ENCODE measurements at regions not wholly inside any gene's neighbourhood (a gene's known extent, or its start where the extent isn't known, plus 50 kb on each side); places are given as distances from the start of the nearest gene placed in this dataset.

GRCh38 chr7:25812086-25812850 lies 339.7 kb upstream of the NFE2L3 start:
- DNase-seq (ENCODE audit: low read depth, low spot score), result no peak

- DNase-seq (ENCODE audit: low read depth, low spot score), result no peak
Measured at GRCh38 chr7:25813381-25813780, 338.6 kb upstream of the NFE2L3 start.

GRCh38 chr7:25815711-25816110 lies 336.3 kb upstream of the NFE2L3 start:
- DNase-seq (ENCODE audit: low read depth, low spot score), result no peak

GRCh38 chr7:25820432-25821040 lies 331.5 kb upstream of the NFE2L3 start:
- DNase-seq (ENCODE audit: low read depth, low spot score), result no peak

- no peak for DNase-seq (ENCODE audit: low read depth, low spot score)
Measured at GRCh38 chr7:25821225-25821624, 330.8 kb upstream of the NFE2L3 start.

GRCh38 chr7:25822823-25823222 lies 329.2 kb upstream of the NFE2L3 start:
- DNase-seq (ENCODE audit: low read depth, low spot score), result no peak

GRCh38 chr7:25823571-25823970 lies 328.4 kb upstream of the NFE2L3 start:
- DNase-seq (ENCODE audit: low read depth, low spot score), result no peak

GRCh38 chr7:25828468-25828867 lies 323.5 kb upstream of the NFE2L3 start:
- DNase-seq (ENCODE audit: low read depth, low spot score), result no peak

- DNase-seq (ENCODE audit: low read depth, low spot score), result no peak
Measured at GRCh38 chr7:25829663-25830062, 322.3 kb upstream of the NFE2L3 start.

- DNase-seq (ENCODE audit: low read depth, low spot score), result no peak
Measured at GRCh38 chr7:25830215-25830614, 321.8 kb upstream of the NFE2L3 start.

- no peak for DNase-seq (ENCODE audit: low read depth, low spot score)
Measured at GRCh38 chr7:25831062-25831691, 320.8 kb upstream of the NFE2L3 start.

GRCh38 chr7:25831831-25832411 lies 320.1 kb upstream of the NFE2L3 start:
- DNase-seq (ENCODE audit: low read depth, low spot score), result no peak

- DNase-seq (ENCODE audit: low read depth, low spot score), result no peak
Measured at GRCh38 chr7:25832456-25832855, 319.5 kb upstream of the NFE2L3 start.

- no peak for DNase-seq (ENCODE audit: low read depth, low spot score)
Measured at GRCh38 chr7:25832929-25833328, 319.1 kb upstream of the NFE2L3 start.

- no peak for DNase-seq (ENCODE audit: low read depth, low spot score)
Measured at GRCh38 chr7:25834050-25834449, 317.9 kb upstream of the NFE2L3 start.

GRCh38 chr7:25835197-25835596 lies 316.8 kb upstream of the NFE2L3 start:
- no peak for DNase-seq (ENCODE audit: low read depth, low spot score)

GRCh38 chr7:25839084-25839769 lies 312.8 kb upstream of the NFE2L3 start:
- no peak for DNase-seq (ENCODE audit: low read depth, low spot score)

- DNase-seq (ENCODE audit: low read depth, low spot score), result no peak
Measured at GRCh38 chr7:25840209-25840792, 311.7 kb upstream of the NFE2L3 start.

GRCh38 chr7:25841575-25841974 lies 310.4 kb upstream of the NFE2L3 start:
- DNase-seq (ENCODE audit: low read depth, low spot score), result no peak

- no peak for DNase-seq (ENCODE audit: low read depth, low spot score)
Measured at GRCh38 chr7:25842201-25842733, 309.7 kb upstream of the NFE2L3 start.

GRCh38 chr7:25843467-25843866 lies 308.5 kb upstream of the NFE2L3 start:
- DNase-seq (ENCODE audit: low read depth, low spot score), result no peak

All from activated CD4-positive, CD25-positive, alpha-beta regulatory T cell treated with anti-CD3 and anti-CD28 coated beads, Interleukin-2, amount 50 U/mL, for 16 hours (primary cell).